A673 (cell line): ENCODE measurements at regions not wholly inside any gene's neighbourhood (a gene's known extent, or its start where the extent isn't known, plus 50 kb on each side); places are given as distances from the start of the nearest gene placed in this dataset.

Experiments
- EZH2 ChIP-seq: fragments of 200-600 bp; sonication (generic); IDR thresholded peaks from 2 replicates; pipeline ENCODE4 v1.6.1; 2017; ENCODE audit warnings: borderline replicate concordance, low read depth, mild to moderate bottlenecking, mixed read lengths, antibody characterized with exemption, low read length; ENCODE audit not compliant: poor library complexity, severe bottlenecking
- TF ChIP-seq, protein P1 (sequence below): fragments of 300-800, 200-600 bp; sonication (generic); conservative IDR thresholded peaks from 2 replicates; pipeline ENCODE4 v1.5.1; 2017; ENCODE audit warnings: low read depth, mild to moderate bottlenecking, antibody characterized with exemption, low read length, moderate library complexity, mixed read lengths

DNA sequence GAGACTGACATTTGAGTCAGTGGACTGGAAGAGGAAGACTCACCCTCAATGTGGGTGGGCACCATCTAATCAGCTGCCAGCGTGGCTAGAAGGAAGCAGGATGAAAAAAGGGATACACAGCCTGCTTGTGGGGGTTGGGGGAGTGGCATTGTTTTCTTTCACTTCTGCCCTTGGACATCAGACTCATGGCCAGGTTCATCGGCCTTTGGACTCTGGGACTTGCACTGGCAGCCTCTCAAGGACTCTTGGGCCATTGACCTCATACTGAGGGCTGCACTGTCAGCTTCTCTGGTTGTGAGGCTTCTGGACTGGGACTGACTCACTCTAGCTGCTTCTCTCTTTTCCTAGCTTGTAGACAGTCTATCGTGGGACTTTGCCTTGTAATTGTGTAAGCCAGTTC is 374.9 kb downstream of the TLE1 start:
- TF ChIP-seq, protein P1, sequence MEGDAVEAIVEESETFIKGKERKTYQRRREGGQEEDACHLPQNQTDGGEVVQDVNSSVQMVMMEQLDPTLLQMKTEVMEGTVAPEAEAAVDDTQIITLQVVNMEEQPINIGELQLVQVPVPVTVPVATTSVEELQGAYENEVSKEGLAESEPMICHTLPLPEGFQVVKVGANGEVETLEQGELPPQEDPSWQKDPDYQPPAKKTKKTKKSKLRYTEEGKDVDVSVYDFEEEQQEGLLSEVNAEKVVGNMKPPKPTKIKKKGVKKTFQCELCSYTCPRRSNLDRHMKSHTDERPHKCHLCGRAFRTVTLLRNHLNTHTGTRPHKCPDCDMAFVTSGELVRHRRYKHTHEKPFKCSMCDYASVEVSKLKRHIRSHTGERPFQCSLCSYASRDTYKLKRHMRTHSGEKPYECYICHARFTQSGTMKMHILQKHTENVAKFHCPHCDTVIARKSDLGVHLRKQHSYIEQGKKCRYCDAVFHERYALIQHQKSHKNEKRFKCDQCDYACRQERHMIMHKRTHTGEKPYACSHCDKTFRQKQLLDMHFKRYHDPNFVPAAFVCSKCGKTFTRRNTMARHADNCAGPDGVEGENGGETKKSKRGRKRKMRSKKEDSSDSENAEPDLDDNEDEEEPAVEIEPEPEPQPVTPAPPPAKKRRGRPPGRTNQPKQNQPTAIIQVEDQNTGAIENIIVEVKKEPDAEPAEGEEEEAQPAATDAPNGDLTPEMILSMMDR = no peak
- TF ChIP-seq EZH2 = no peak
